HG03108 (cell line): ENCODE measurements at regions not wholly inside any gene's neighbourhood (a gene's known extent, or its start where the extent isn't known, plus 50 kb on each side); places are given as distances from the start of the nearest gene placed in this dataset.

Experiments
- ATAC-seq: cut with Tn5 transposase; IDR thresholded peaks from one replicate; pipeline ENCODE4 v1.9.1; 2021; ENCODE audit warnings: moderate library complexity; ENCODE audit not compliant: unreplicated experiment

GRCh38 chr15:62920682-62921502, 121.7 kb upstream of the TPM1 start:
- ATAC-seq, result no peak

- no peak for ATAC-seq
These were observed 120.0 kb upstream of the TPM1 start for GRCh38 chr15:62922514-62922913.

DNA sequence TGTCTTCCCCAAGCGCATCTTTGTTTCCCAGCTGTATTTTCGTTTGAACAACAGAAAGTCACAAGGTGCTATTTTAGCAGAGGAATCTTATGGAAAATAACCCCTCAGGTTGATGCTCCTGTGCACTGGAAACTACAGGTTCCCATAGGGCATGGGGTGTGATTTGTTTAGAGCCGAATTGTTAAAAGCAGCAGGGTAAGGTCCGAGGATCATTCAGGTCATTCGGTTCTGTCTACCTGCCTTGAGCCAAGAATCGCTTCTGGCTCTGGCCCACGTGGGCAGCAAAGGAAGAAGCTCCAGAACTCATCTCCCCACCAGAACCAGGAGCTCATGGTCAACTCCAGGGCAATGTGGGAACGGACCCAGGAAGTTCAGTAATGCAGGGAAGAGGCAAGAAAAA, 116.7 kb upstream of the TPM1 start:
- ATAC-seq, result no peak

DNA sequence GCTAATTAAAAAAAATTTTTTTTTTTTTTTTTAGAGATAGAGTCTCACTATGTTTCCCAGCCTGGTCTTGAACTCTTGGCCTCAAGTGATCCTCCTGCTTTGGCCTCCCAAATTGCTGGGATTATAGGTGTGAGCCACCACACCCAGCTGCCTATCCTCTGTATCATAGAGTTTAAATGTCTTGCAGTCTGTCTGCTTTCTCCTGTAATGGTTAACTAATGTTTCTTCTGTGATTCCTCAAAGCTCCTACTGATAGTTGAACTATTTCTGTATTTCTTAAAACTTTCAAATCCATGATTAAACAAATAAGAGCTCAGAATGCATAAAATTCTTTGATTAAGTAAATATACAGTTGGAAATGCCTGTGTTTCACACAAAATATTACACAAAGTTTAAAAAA, 115.4 kb upstream of the TPM1 start:
- no peak for ATAC-seq

DNA sequence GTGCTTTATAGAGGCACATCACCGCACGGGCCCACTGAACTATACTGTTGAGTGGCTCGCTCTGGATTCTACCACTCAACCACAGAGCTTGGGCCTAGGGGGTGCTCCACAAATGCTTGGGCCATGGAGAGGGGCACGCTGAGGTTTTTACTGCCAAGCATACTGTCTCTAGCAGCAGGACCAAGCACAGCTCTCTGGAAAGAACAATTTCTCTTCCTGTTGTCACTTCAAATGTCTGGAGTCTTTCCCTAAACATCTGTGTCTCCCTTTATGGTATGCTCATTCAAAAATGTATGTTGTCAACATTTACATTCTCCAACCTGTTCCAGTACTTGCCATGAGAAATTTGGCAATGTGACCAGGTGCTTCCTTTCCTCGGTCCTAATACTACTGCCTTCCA, 114.7 kb upstream of the TPM1 start:
- ATAC-seq, result no peak

DNA sequence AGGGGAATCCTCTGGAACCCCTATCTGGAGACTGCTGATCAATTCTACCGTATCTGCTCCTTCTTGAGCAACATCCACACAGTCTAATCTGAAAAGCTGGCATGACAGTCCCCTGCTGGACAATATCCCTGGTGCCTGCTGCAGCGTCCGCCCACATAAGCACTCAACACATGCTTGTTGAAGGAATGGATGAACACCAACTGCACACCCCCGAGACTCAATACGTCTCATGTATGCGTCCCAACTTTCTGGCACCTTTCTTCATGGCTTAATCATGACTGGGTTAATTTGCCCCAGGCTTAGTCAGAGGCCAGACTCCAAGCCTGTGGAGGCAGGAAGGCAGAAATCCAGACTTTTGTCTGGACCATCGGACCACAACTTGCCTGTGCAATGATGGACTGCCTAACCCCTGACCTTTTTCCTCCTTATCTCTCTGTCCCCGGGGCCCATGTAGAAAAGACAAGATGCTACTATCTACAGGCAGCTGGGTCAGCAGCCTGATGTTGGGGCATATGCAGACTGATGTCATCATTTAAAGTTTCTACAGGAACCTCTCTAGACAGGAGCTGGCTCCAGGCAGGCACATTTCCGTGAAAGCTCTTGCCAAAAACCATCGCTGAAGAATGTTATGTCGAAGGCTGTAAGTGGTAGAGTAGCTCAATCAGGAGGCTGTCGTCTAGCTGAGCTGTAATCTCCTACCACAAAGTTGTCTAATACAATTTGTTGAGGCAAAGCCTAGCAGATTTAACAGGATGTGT, 114.1 kb upstream of the TPM1 start:
- no peak for ATAC-seq

DNA sequence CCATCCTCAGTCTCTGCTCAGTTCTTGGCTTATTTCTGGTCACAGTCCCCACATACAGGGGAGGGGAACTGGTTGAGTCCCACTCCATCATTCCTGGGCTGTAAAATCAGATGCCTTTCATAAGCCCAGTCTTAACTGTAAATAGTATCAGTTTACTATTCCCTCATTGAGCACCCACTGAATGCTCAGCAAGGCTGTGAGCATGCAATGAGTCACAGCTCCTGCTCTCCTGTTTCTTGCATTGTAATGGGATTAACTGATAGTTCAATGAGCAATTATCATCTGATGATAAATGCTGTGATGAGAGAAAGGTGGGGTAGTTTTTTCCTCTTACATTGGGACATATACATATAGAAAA, 113.6 kb upstream of the TPM1 start:
- no peak for ATAC-seq

DNA sequence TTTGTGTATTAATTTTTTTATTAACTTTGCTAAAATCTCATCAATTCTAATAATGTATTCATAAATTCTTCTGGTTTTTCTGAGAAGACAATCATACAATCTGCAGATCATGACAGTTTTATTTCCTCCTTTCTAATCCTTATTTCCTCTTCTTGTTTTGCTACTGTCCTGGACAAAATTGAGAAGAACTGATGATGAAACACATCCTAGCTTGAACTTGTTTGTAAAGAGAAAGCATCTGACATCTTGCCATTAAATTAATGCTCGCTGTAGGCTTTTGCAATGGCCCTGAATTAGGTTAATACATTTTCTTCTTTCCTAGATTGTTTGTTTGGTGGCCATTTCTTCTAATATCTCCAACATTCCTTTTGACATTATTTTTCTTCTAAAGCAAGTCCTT, 110.9 kb upstream of the TPM1 start:
- no peak for ATAC-seq

DNA sequence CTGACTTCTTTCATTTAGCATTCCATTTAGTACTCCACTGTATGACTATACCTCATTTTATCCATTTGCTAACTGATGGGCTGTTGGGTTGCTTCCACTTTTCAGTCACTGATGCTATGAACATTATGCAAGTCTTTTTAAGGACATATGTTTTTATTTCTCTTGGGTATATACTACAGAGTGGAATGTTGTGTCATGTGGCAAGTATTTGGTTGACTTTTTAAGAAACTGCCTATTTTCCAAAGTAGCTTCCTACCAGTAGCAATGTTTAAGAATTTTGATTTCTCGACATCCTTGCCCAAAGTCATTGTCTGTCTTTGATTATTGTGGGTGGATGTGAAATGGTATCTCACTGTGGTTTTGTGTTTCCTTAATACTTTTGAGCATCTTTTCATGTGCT, 110.1 kb upstream of the TPM1 start:
- no peak for ATAC-seq

- ATAC-seq, result no peak
These were observed 109.2 kb upstream of the TPM1 start for GRCh38 chr15:62933386-62933785.

DNA sequence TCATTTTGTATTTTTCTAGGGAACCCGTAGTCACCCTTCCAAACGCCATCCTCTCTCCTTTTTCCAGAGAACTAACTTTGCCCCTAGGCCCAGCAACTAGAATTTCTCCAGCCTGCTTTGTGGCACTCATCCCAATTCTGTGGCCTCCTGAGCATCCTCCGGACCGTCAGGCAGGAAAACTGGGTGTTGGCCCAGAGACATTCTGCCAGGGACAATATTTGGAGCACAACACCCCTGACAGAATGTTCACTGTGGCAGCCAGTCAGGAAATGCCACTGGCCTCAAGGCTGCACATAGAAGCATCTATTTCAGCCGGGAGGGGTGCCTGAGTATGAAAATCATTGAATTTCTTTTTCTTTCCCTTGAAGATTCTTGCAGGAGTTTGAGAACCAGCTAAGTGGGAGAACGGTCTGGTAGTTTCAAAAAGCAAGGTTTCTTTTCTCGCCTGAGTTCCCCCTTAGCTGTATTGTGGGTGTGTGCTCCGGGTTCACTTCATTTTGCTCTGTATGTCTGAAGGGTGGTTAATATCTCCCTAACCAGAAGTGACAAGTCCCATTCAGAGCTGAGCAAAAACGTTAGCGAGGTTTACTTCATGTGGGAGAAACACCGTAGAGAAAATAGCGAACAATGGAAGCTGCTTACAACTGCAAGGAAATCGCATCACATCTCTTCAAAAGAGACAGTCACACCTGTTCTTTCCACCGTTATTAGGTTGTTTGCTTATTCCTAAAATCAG, 108.1 kb upstream of the TPM1 start:
- ATAC-seq, result no peak

DNA sequence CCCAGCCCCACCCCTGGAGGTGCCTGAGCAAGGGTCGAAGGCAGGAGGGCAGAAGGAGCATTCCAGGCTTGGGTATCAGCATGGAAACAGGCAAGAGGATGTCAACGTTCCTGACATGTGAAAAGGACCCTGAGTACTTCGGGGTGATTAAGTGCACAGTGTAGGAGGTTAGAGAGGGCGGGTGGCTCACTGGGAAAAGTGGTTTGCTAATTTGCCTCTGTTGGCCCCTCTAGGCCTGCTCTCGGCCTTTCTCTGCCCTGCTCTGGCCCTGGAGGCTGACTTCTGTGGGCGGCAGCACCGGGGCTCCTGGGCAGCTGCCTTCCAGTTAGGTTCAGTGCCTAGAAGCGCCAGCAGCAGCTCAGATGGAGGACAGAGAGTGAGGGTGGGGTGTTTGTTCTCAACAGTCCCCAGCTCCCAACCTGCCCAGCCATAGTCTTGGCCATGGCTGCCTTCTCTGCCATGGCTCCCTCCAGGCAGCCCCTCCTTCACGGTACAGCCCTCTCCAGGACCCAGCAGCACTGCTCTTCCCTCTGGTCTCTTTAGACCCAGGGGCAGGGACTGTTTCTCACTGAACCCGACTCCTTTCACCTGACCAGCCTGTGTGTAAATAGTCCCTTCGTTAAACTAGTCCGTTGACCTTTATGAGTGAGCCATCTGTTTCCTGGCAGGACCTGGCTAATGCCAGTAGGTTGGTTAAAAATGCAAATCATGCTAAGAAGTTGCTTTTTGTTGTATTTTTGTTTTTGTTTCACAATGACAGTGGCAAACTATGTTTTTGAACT, 107.1 kb upstream of the TPM1 start:
- ATAC-seq, result no peak

- ATAC-seq, result no peak
These were observed 103.7 kb upstream of the TPM1 start for GRCh38 chr15:62938825-62939224.

DNA sequence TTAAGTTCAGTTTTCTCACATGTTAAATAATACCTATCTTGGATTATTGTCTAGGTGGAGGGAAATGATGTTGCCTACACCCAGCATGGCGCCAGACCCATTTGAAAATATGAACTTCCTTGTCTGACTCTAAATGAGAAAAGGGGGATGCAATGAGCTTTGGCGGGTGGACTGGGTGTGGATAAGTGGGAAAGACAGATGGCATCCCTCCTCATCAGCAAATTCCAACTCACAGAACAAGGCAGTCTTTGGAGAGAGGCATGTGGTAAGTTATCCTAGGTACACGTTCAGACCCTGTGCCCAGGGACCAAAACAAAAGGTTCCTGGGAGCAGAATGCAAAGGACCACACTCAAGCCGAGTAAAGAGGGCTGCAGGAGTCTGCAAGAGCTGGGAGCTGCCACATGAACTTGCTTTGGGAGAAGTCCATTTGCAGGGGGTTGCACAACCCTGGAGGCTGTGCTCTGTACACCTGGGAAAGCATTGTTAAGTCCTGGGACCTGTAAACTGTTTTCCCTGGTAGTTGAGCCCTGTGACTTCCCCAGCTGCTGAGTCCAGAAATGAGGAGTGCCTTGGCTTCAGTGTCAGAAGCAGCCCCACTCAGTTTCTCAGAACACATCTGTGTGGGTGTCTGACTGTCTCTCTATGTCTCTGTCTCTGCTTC, 102.3 kb upstream of the TPM1 start:
- no peak for ATAC-seq

GRCh38 chr15:62940755-62941361, 101.7 kb upstream of the TPM1 start:
- no peak for ATAC-seq

DNA sequence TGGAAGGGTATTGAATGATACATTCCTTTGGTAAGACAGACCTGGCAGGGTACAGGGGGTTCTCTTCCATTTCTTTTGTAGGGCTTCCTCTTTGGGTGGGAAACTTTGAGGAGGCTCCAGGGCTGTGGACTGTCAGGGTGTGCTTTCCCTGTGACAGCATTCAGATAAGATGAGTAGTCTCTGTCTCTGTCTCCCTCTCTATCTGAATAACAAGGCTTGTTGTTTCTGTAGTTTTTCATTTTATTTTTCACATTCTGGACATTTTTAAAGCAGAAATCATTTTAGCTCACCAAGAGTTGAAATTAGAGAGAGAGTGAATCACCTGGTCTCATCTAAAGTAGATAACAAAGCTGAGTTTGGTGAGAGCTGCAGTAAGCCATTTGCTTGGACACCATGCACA, 100.8 kb upstream of the TPM1 start:
- ATAC-seq, result no peak

GRCh38 chr15:62942428-62942827, 100.1 kb upstream of the TPM1 start:
- no peak for ATAC-seq

DNA sequence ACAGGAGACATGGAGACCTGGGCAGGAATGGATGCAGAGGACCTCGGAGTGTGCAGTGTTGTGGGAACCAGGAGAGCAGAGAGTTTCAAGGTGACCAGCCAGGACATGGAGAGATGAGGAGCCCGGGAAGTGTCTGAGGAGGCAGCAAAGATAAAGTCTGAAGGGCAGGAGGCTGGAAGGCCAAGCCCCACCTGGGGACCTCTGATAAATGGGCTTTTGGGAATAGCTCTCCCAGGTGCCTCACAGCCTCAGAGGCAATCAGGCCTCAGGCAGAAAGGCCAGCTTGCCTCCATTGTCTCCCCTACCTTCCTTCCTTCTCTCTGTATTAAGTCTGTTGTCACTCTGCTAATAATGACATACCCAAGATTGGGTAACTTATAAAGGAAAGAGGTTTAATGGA, 97.5 kb upstream of the TPM1 start:
- ATAC-seq, result no peak

GRCh38 chr15:62945760-62946159, 96.8 kb upstream of the TPM1 start:
- ATAC-seq, result no peak

- ATAC-seq, result no peak
These were observed 95.6 kb upstream of the TPM1 start for GRCh38 chr15:62946940-62947339.
